ENCODE measurements at regions not wholly inside any gene's neighbourhood (a gene's known extent, or its start where the extent isn't known, plus 50 kb on each side); places are given as distances from the start of the nearest gene placed in this dataset.

GRCh38 chr5:125054146-125054545 lies 307.7 kb upstream of the ZNF608 start:
- TF ChIP-seq POLR2AphosphoS5 (IDR thresholded peaks at IDR 0.05), result no peak
- no peak for TF ChIP-seq CTCF (IDR thresholded peaks at IDR 0.05)
- TF ChIP-seq EP300 (IDR thresholded peaks at IDR 0.05; ENCODE audit: low read depth), result no peak
